Left cardiac atrium (tissue), 4 donors: ENCODE measurements at regions not wholly inside any gene's neighbourhood (a gene's known extent, or its start where the extent isn't known, plus 50 kb on each side); places are given as distances from the start of the nearest gene placed in this dataset.
A peak's percentile ranks its signal among the peaks of the same experiment; 100 is the strongest.

Experiments used
- ATAC-seq, 2 donors: fragments of 200-7000 bp; cut with Tn5 transposase; one replicate each; pipeline ENCODE4 v1.9.1; 2020; ENCODE audit warnings: mild to moderate bottlenecking in 2 of 2, moderate library complexity in 2 of 2
- DNase-seq: peaks from one replicate; pipeline ENCODE4 v3.0.0-alpha.2; 2020
- intact Hi-C, 2 donors: fragments of 100-400 bp; cut with DNase I; formaldehyde crosslinking; loops; one replicate each; pipeline versions ENCODE4 v1.14.1 to v1.15.1; 2022 to 2023
- donor health status: DM: no; HTN: yes; CAD: no.
- donor health status: DM: no; HTN: yes; CAD: no; lungs with severe emphysema.
- donor health status: DM: yes; HTN: yes; CAD: no.
- donor health status: Dilated cardiomyopathy.

DNA sequence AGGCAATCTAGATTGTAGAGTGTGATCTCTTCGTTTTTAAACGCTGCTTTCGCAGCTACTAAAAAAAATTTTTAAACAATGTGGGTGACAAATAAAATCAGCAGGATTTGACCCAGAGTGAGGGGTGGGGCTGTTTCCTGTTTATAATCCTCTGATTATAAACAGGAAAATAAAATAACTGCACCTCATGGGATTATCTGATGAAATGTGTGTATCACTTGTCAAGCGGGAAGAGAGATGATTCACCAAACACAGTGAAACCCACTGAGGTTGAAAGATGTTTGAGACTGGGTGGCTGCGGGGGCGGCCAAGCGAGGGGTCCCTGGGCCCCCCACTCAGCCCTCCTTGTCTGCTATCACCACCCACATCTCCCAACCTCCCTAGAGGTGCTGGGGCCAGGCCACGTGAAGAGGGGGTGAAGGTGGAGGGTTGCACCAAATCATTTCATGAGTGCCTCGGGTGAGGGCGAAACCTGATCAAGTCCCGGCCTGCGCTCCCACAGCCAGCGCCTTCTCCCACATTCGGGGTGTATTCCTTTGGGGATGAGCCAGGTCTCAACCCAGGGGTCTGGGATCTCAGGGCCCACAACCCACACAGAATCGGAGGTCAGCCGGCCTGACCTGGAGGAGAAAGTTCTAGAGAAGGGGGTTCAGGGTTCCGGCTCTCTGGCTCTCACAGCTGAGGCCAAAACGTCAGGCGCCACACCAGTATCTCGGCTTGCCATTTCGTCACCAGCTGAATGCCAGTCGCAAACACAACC is 212.5 kb downstream of the BMP7 start:
- intact Hi-C loops, result no loop called here
- no peak for ATAC-seq
- no peak for DNase-seq

DNA sequence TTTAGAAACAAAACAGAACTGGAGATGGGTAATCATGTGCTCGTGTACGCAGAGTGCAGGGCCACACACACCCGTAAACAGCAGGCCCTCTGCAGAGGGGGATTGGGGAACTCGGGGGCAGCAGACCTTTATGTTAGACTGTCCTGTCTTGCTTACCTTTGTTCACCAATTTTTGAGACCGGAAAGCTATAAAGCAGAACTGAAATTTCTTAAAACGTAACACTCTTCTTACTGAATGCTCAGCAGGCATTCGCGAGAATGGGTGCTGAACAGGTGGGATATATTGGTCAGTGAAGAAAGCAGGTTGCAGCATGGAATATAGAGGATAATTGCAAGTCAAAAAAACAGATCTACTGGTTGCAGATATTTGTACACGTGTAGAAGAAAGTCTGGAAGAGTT is 211.1 kb downstream of the BMP7 start:
- intact Hi-C loops, result no loop called here
- ATAC-seq (no peak), DNase-seq (no peak)

DNA sequence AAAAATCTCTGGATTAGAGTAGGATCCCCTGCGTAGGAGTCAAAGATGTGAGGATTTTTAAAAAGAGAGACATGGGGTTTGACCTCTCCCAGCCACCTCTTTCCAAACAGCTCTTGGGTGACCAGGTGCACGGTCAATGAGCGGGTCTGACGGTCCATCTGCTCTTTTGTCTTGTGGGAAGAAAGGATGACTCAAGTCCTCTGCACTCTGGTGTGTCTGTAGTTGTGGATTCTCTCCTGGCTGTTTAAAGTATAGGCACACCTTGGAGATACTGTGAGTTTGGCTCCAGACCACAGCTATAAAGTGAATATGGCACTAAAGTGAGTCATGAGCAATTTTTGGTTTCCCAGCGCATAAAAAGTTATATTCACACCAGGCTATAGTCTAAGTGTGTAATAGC is 209.8 kb downstream of the BMP7 start:
- intact Hi-C loops, result no loop called here
- DNase-seq (no peak), ATAC-seq (no peak)

GRCh38 chr20:57059055-57059596 is 207.3 kb downstream of the BMP7 start:
- intact Hi-C loops, result no loop called here
- no peak for DNase-seq
- no peak for ATAC-seq

- DNase-seq, result no peak
- intact Hi-C loops, result no loop called here
- ATAC-seq, result no peak
Observed at GRCh38 chr20:57060407-57061050, 205.9 kb downstream of the BMP7 start.

GRCh38 chr20:57061051-57061900 is 205.2 kb downstream of the BMP7 start:
- intact Hi-C loops, result no loop called here
- DNase-seq, result no peak
- no peak for ATAC-seq

- intact Hi-C loops, result no loop called here
- ATAC-seq (no peak), DNase-seq (no peak)
Observed at GRCh38 chr20:57062241-57062640, 204.2 kb downstream of the BMP7 start.

DNA sequence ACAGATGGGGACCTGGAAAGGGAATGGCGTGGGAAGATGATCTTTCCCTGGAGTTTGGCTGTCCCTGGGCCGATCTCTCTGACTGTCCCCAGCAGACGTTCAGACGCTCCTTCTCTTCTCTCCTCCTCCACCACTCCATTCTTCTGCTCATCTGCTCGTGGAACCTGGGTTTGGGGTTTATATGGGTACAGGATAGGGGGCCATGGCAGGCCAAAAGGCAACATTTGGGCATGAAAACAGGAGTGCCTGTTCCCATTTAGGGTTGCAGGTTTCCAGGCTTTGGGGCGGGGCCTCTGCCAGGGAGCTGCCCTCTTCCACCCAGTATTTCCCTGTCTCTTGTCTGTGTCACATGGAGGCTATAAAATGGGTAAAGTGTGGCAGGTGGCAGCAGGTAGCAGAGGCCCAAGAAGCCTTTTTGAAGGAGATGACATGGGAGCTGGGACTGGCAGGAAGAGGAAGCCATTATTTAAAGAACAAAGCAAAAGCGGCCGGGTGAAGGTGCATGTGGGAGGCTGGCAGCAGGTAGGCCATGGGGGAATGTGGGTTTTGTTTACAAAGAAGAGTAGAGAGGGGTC is 203.7 kb downstream of the BMP7 start:
- DNase-seq (no peak), ATAC-seq (no peak)
- intact Hi-C loops, result no loop called here

DNA sequence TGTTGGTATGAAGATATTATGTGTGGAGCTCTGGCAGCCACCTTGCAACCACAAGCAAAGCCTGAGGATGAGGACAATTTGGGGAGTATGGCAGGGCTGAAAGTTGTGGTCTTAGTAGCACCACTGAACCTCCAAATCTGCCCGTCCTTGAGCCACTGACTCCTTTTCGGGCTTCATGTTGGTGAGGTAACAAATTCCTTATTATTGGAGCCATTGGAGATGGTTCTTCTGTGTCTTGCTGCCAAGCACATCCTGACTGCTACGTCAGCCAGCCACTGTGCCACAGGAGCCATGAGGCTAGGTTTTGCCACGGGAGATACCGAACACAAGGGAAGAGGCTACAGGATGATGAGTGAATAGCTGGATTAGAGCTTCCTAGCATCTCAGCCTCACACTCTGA is 201.6 kb downstream of the BMP7 start:
- ATAC-seq (no peak), DNase-seq (no peak)
- intact Hi-C loops, result no loop called here

DNA sequence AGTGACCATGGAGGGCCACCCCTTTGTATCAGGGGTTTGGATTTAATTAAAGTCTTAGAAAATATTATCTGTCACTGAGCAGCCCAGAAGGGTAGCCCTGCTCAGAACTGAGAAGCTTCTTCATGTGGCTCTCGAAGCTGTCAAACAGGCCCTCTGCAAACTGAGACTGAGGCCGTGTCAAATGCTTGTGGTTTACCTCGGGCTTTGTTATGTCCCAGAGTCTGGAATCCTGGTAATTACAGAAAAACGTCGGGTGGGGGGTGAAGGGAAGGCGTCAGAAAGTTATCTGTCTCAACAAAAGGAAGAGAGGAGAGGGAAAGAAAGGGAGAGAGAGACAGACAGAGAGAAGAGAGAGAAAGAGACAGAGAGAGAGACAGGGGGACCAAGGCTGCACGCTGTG is 200.8 kb downstream of the BMP7 start:
- no peak for ATAC-seq
- intact Hi-C loops, result no loop called here
- no peak for DNase-seq

DNA sequence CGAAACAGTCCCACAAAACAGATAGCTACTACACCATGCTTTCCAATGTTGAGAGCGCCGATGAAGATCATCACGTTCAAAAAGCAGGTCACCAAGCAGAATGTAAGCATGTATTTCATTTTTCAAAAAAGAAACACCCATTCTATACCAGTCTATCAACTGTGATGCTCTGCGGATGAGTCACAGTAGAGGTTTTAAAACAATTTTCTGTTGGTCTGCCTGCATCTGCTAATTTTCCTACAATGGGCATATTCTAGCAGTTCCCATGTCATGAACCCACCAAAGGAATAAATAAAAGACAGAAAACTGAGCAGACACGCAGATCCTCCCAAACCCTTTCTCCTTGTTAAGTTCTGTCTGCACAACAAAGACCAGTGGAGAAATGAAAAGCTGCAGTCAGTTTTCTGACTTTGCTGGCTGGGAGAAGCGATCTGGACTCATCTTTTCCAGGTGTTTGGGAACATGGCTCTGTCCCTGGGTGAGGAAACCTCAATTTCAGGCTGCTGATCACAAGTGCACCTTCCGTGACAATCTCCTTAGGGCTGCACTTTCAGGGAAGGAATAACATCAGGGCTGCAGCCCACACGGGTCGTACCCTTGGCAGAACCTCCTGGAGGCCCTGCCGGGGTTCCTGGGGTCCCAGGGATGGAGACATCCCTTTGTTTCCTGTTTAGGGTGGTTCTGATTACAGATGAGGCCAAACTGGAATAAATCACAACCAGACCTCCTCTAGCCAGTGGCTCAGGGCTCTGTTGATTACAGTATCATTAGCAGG is 200.1 kb downstream of the BMP7 start:
- intact Hi-C loops, result no loop called here
- ATAC-seq, result no peak
- no peak for DNase-seq

DNA sequence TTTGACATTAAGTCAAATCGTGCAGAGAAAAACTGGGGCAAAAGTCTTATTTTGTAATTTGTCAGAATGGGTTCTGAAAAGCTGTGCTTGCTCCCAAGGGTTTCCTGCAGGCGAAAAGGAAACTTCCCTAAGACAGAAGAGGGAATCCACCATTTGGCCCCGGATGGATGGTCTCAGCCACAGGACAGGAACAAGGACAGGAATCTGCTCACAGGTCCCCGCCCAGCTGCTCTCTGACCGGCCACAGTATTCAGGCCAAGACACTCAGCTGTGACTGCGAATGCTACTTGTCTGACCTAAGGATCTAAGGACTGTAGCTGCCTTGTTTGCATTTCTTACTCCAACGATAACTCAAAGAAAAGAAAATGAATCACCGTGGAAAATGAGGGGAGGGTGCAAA is 197.0 kb downstream of the BMP7 start:
- intact Hi-C loops, result no loop called here
- DNase-seq, result no peak
- no peak for ATAC-seq

- no peak for DNase-seq
- intact Hi-C loops, result no loop called here
- no peak for ATAC-seq
Observed at GRCh38 chr20:57070296-57070695, 196.1 kb downstream of the BMP7 start.

DNA sequence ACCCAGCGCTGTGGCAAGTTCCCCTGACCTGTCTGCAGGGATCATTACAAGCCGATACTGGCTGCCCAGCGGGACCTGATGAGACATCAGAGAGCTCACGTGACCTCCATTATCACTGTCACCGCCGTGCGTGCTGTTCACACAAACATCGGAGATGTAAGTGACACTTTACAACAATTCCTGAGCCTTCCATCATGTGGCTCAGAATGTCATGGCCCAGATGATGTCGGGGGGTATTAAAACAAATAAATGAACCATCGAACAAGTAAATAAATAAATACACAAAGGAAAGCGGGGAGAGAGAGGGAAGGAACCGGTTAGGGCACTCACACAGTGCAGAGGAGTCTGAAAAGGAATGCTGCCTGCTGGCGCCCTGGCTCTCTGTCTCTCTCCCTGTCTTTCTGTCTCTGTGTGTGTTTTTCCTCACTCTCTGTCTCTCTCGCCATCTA is 195.1 kb downstream of the BMP7 start:
- ATAC-seq (peak in 1 of 2 donors; percentile 51), DNase-seq (no peak)
- intact Hi-C loops, result no loop called here

DNA sequence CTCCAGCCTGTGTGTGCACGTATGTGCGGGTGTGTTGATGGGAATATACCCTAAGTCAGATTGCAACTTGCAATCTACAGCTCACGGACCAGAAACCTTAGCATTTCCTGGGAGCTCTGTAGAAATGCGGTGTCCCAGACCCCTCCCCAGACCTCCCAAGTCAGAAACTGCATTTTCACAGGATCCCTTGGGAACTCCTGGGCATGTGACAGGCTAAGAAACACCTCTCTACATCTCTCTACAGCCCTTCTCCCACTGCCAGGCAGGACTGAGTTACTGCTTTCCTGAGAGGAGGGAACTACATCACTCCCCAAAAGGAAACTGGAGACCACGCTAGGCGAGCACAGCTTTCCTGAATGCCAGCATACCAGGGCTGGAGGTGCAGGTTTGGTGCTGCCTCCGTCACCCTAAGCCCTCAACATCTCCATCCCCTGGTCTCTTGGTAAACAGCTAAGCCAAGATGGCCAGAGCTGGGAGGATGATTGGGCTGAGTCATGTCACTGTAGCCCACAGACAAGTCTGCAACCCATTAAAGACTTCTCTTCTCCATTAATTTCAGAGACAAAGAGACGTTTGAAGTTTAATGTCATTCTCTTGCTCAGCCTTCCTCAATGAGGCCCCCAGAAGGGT is 194.4 kb downstream of the BMP7 start:
- intact Hi-C loops, result no loop called here
- no peak for DNase-seq
- no peak for ATAC-seq

- DNase-seq (no peak), ATAC-seq (no peak)
- intact Hi-C loops, result no loop called here
Observed at GRCh38 chr20:57073402-57073801, 193.0 kb downstream of the BMP7 start.

DNA sequence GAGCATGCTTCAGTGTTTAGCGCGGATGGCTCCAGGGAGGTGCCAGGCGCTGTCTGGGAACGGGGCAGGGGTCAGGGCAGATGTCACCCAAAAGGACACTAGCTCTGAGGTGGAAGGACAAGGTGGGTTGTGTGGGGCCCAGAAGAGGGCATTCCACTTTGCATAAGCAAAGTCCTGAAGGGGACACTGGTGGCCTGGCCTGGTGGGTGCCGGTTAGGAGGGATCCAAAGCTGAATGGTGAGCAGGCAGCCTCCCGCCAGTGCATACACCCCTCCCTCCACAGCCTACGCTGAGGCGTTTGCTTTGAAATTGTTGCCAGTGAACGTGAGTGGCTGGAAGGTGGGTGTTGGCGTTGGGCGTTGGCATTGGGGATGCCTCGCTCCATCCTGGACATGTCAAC is 192.1 kb downstream of the BMP7 start:
- intact Hi-C loops, result no loop called here
- DNase-seq (no peak), ATAC-seq (no peak)

- DNase-seq (no peak), ATAC-seq (no peak)
- intact Hi-C loops, result no loop called here
Observed at GRCh38 chr20:57075181-57075580, 191.3 kb downstream of the BMP7 start.
